ENCODE measurements at regions not wholly inside any gene's neighbourhood (a gene's known extent, or its start where the extent isn't known, plus 50 kb on each side); places are given as distances from the start of the nearest gene placed in this dataset.

- TF ChIP-seq CTCF (IDR thresholded peaks at IDR 0.05): no peak
- no peak for TF ChIP-seq POLR2A (IDR thresholded peaks at IDR 0.05)
Observed at GRCh38 chr9:79395755-79396154, 176.0 kb upstream of the TLE4 start.

Measured in thyroid gland (tissue), 4 donors.